Ovary (tissue), 3 donors: ENCODE measurements at regions not wholly inside any gene's neighbourhood (a gene's known extent, or its start where the extent isn't known, plus 50 kb on each side); places are given as distances from the start of the nearest gene placed in this dataset.

Experiments used
- POLR2A ChIP-seq: fragments of 450-650 bp; IDR thresholded peaks from one replicate; pipeline ENCODE4 v1.6.1; 2017; ENCODE audit warnings: antibody characterized with exemption, mild to moderate bottlenecking, moderate library complexity
- TF ChIP-seq, protein P1 (sequence below), 3 donors: fragments of 450-650 bp in 2 of 3; fragments of 200-600 bp in 1 of 3; IDR thresholded peaks; one replicate each; pipeline versions ENCODE4 v1.5.1 to v1.8.0; 2016 to 2022; ENCODE audit warnings: antibody characterized with exemption in 3 of 3, mild to moderate bottlenecking in 1 of 3
- donor health status: DM: no; HTN: no; CAD: no.

DNA sequence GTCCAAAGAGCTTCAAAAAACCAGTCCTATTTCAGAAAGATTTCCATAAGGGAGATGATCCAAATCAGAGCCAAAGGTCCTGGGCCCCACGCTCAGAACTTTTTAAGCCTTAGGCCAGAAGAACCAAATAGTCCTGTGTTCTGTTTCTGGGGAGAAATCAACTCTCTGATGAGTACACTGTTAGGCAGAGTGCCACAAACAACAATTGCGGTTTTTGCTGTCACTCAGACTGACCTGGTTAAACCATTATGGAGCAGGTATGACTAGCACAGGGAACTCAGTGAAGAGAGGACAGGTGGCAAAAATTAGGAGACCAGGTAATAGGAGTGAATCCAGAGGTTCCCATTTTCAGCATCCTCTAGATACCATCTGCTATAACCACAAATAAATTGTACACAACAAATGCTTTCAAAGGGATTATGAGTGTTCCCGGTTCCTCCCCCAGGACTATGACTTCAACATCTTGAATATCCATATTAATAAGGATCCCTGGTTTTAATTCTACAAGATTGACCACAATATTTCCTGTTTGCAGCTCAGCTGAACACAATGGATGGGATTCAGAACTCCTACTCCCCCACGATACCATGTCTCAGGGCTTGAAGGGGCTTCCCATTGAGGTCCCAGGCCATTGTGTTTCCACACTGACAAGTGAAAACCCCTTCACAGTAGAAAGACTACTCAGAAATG is 52.1 kb upstream of the FREM1 start:
- TF ChIP-seq, protein P1, sequence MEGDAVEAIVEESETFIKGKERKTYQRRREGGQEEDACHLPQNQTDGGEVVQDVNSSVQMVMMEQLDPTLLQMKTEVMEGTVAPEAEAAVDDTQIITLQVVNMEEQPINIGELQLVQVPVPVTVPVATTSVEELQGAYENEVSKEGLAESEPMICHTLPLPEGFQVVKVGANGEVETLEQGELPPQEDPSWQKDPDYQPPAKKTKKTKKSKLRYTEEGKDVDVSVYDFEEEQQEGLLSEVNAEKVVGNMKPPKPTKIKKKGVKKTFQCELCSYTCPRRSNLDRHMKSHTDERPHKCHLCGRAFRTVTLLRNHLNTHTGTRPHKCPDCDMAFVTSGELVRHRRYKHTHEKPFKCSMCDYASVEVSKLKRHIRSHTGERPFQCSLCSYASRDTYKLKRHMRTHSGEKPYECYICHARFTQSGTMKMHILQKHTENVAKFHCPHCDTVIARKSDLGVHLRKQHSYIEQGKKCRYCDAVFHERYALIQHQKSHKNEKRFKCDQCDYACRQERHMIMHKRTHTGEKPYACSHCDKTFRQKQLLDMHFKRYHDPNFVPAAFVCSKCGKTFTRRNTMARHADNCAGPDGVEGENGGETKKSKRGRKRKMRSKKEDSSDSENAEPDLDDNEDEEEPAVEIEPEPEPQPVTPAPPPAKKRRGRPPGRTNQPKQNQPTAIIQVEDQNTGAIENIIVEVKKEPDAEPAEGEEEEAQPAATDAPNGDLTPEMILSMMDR (IDR thresholded peaks at IDR 0.05): no peak
- no peak for TF ChIP-seq POLR2A
